BLaER1 (cell line): ENCODE measurements at regions not wholly inside any gene's neighbourhood (a gene's known extent, or its start where the extent isn't known, plus 50 kb on each side); places are given as distances from the start of the nearest gene placed in this dataset.
A peak's percentile ranks its signal among the peaks of the same experiment; 100 is the strongest.

Experiments used
- H3K27ac ChIP-seq: shearing (Covaris generic); formaldehyde crosslinking; 2 replicates; pipeline ENCODE4 v1.8.1; 2022
- H3K27me3 ChIP-seq: shearing (Covaris generic); formaldehyde crosslinking; 2 replicates; pipeline ENCODE4 v1.8.1; 2022
- H3K36me3 ChIP-seq: shearing (Covaris generic); formaldehyde crosslinking; 2 replicates; pipeline ENCODE4 v1.8.1; 2022
- H3K4me1 ChIP-seq: shearing (Covaris generic); formaldehyde crosslinking; 2 replicates; pipeline ENCODE4 v1.8.1; 2022
- H3K4me2 ChIP-seq: shearing (Covaris generic); formaldehyde crosslinking; 2 replicates; pipeline ENCODE4 v1.8.1; 2022
- H3K4me3 ChIP-seq: shearing (Covaris generic); formaldehyde crosslinking; 2 replicates; pipeline ENCODE4 v1.8.1; 2022
- H3K9ac ChIP-seq: shearing (Covaris generic); formaldehyde crosslinking; 2 replicates; pipeline ENCODE4 v1.8.1; 2022
- H3K9me3 ChIP-seq: shearing (Covaris generic); formaldehyde crosslinking; 2 replicates; pipeline ENCODE4 v1.8.1; 2022
- H4K20me1 ChIP-seq: shearing (Covaris generic); formaldehyde crosslinking; 2 replicates; pipeline ENCODE4 v1.8.1; 2022
- Cebpa-rat ChIP-seq: shearing (Covaris generic); IDR thresholded peaks from 2 replicates; pipeline ENCODE4 v1.8.1; 2022

DNA sequence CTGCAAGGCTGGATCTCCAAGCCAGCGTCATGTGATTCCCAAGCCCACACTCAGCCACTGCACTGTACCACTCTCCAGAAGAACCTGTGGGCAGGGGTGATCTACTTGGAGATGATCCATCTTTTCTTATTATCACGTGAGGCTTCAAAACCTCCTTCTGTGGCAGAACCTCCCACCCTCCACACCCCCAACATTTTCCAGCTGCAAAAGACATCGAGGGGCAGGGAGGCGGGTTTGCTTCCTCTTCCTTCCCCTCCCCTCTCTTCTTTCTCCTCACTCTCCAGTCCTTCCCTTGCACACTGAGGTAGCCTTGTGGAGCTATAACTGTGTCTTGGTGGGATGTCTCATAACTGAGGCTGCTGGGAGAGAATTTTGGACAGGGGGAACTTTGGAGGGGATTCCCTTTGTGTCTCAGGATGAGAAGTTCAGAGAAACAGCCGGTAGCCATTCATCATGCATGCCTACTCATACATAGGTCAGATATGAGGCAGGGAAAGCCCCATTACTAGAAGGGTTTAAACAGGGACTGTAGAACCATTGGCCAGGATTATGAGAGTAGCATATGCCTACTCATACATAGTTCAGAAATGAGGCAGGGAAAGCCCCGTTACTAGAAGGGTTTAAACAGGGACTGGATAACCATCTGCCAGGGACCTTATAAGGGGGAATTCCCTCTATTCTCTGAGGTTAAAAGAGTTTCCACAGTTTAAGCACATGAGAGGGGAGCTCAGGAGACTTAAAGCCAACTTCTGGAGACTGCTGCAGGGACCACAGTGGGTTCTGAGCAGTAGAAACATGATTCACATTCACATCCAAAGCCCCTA is 420.7 kb upstream of the CADM1 start:
- H3K27ac ChIP-seq = no peak overlapping the region
- H3K27me3 ChIP-seq = no peaks in the 10 kb centered on the region
- H3K36me3 ChIP-seq = no peaks in the 10 kb centered on the region
- peaks cover 13% of the 10 kb centered on the region for H3K4me1 ChIP-seq
- no peak overlapping the region for H3K4me2 ChIP-seq
- no peak overlapping the region for H3K4me3 ChIP-seq
- H4K20me1 ChIP-seq = no peaks in the 10 kb centered on the region
- H3K9me3 ChIP-seq = no peaks in the 10 kb centered on the region
- H3K9ac ChIP-seq = no peak overlapping the region
- no peak for TF ChIP-seq Cebpa-rat

- H4K20me1 ChIP-seq = no peaks in the 10 kb centered on the region
- H3K27me3 ChIP-seq = no peaks in the 10 kb centered on the region
- H3K4me1 ChIP-seq = peaks cover 10% of the 10 kb centered on the region
- H3K27ac ChIP-seq = no peak overlapping the region
- no peak overlapping the region for H3K9ac ChIP-seq
- no peak for TF ChIP-seq Cebpa-rat
- no peaks in the 10 kb centered on the region for H3K36me3 ChIP-seq
- H3K4me3 ChIP-seq = no peak overlapping the region
- H3K9me3 ChIP-seq = no peaks in the 10 kb centered on the region
- no peak overlapping the region for H3K4me2 ChIP-seq
These were observed 418.7 kb upstream of the CADM1 start for GRCh38 chr11:115922876-115923275.

- Histone ChIP-seq H4K20me1 (no peaks in the 10 kb centered on the region), H3K4me1 (peaks cover 10% of the 10 kb centered on the region), H3K27ac (no peak overlapping the region), H3K36me3 (no peaks in the 10 kb centered on the region), H3K27me3 (no peaks in the 10 kb centered on the region), H3K9ac (no peak overlapping the region), H3K4me2 (no peak overlapping the region), H3K4me3 (no peak overlapping the region), H3K9me3 (no peaks in the 10 kb centered on the region)
- TF ChIP-seq Cebpa-rat = no peak
These were observed 417.8 kb upstream of the CADM1 start for GRCh38 chr11:115921986-115922385.

- Histone ChIP-seq H3K4me3 (no peak overlapping the region), H3K27me3 (no peaks in the 10 kb centered on the region), H3K36me3 (no peaks in the 10 kb centered on the region), H3K4me2 (no peak overlapping the region), H3K9me3 (no peaks in the 10 kb centered on the region), H3K27ac (no peak overlapping the region), H3K4me1 (peaks cover 10% of the 10 kb centered on the region), H4K20me1 (no peaks in the 10 kb centered on the region), H3K9ac (no peak overlapping the region)
- no peak for TF ChIP-seq Cebpa-rat
These were observed 417.3 kb upstream of the CADM1 start for GRCh38 chr11:115921540-115921939.

DNA sequence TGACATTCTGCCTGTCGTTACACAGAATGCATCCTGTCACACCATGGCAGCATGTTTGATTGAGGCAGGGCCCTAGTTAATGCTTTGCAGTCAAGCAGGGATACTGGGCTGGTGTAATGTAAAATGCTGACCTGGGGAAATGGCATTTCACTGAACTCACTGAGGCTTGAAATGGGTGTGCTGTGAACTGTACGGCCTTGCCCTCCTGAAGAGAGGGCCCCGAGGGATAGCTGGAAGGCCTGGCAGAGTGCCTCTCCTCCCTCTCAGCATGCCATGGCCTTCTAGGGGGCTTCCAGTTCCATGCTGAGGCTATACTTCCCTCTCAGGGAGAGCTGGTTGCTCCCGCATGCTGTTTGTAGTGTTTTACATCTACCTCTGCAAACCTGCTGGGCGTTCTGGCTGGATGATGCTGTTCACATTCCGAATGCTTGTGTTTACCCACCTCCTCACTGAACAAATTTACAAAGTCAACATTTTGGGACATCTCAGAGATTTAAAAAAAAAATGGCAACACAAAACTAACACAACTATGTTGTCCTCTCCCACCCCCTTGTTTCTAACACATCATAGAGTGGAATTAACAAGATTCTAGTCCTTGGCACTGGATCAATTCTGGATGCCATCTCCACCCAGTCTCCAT is 416.7 kb upstream of the CADM1 start:
- H3K27me3 ChIP-seq = no peaks in the 10 kb centered on the region
- H3K9me3 ChIP-seq = no peaks in the 10 kb centered on the region
- no peaks in the 10 kb centered on the region for H3K36me3 ChIP-seq
- H3K9ac ChIP-seq = no peak overlapping the region
- H3K4me3 ChIP-seq = no peak overlapping the region
- no peaks in the 10 kb centered on the region for H4K20me1 ChIP-seq
- TF ChIP-seq Cebpa-rat = no peak
- H3K27ac ChIP-seq = no peak overlapping the region
- no peak overlapping the region for H3K4me2 ChIP-seq
- H3K4me1 ChIP-seq = peaks cover 10% of the 10 kb centered on the region

- Histone ChIP-seq H3K36me3 (no peaks in the 10 kb centered on the region), H4K20me1 (no peaks in the 10 kb centered on the region), H3K27me3 (no peaks in the 10 kb centered on the region), H3K9me3 (no peaks in the 10 kb centered on the region), H3K27ac (no peak overlapping the region), H3K4me2 (no peak overlapping the region), H3K4me3 (no peak overlapping the region), H3K9ac (no peak overlapping the region), H3K4me1 (peaks cover 10% of the 10 kb centered on the region)
- TF ChIP-seq Cebpa-rat = no peak
These were observed 415.9 kb upstream of the CADM1 start for GRCh38 chr11:115920092-115920461.

DNA sequence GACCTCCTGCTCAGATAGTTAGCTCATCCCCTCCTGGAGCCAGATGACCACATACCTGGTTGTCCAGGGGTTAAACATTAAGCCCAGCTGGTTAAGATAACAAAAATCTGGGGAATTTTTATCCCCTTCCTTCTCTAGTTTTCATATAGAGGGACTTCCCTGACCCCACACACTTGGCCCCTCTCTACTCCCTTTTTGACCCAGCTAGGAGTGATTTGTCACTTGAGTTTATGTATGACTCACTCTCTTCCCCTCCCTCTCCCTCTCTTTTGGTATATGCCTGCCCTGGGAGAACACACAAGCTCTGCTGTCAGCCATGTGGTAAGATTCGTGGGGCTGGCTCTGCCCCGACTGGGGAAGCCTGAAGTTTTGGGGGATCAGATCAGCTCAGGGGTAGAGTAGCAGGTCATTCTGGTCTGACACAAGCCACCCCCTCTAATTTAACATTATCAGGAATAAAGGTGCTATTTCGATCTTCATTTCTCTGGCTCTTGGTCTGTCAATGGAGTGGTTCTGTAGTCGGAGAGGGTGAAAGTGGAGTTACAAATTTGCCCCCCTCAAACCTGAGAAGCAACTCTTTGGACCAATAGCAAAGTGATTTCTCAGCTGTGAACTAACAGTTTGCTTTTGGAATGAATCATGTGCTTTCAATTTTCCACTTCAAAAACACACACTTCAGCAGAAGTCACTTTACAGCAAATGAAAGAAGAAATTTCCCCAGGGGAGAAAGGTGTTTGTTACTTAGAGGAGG is 415.3 kb upstream of the CADM1 start:
- H3K27ac ChIP-seq = no peak overlapping the region

DNA sequence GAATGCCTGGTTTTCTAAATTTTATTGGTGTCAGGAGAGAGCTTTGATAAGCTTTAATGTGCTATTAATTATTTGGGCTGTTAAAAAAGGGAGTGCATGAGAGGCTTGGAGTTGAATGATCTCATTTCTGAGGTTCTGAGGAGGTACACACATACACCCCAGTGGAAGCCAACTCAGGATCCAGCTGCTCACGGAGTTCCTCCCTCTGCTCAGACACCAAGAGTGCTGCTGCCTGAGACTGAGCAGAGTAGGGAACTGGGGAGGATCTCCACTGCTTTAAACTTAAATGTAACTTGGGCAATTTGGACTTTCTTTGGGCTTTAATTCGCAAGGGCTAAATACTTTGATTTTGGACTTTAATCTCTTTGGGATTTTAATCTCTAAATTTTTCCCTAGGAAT is 414.4 kb upstream of the CADM1 start:
- H3K9me3 ChIP-seq = no peaks in the 10 kb centered on the region
- H3K27ac ChIP-seq = no peak overlapping the region
- no peak overlapping the region for H3K9ac ChIP-seq
- peaks cover 10% of the 10 kb centered on the region for H3K4me1 ChIP-seq
- TF ChIP-seq Cebpa-rat = no peak
- no peaks in the 10 kb centered on the region for H3K36me3 ChIP-seq
- no peak overlapping the region for H3K4me3 ChIP-seq
- no peaks in the 10 kb centered on the region for H4K20me1 ChIP-seq
- no peak overlapping the region for H3K4me2 ChIP-seq
- H3K27me3 ChIP-seq = no peaks in the 10 kb centered on the region

More for the DNA sequence above, 415.3 kb upstream of the CADM1 start:
- H3K4me2 ChIP-seq = no peak overlapping the region
- no peak overlapping the region for H3K4me3 ChIP-seq
- no peaks in the 10 kb centered on the region for H3K9me3 ChIP-seq
- no peak overlapping the region for H3K9ac ChIP-seq
- TF ChIP-seq Cebpa-rat = no peak
- no peaks in the 10 kb centered on the region for H4K20me1 ChIP-seq
- H3K27me3 ChIP-seq = no peaks in the 10 kb centered on the region
- no peaks in the 10 kb centered on the region for H3K36me3 ChIP-seq
- H3K4me1 ChIP-seq = peaks cover 10% of the 10 kb centered on the region

GRCh38 chr11:115916608-115917007 is 412.4 kb upstream of the CADM1 start:
- Histone ChIP-seq H4K20me1 (no peaks in the 10 kb centered on the region), H3K4me2 (no peak overlapping the region), H3K27ac (no peak overlapping the region), H3K9me3 (no peaks in the 10 kb centered on the region), H3K4me3 (no peak overlapping the region), H3K4me1 (peaks cover 12% of the 10 kb centered on the region), H3K9ac (no peak overlapping the region), H3K36me3 (no peaks in the 10 kb centered on the region), H3K27me3 (no peaks in the 10 kb centered on the region)
- no peak for TF ChIP-seq Cebpa-rat

GRCh38 chr11:115912484-115912945 is 408.3 kb upstream of the CADM1 start:
- Histone ChIP-seq H3K27me3 (no peaks in the 10 kb centered on the region), H3K4me1 (peaks cover 8% of the 10 kb centered on the region), H3K4me3 (no peak overlapping the region), H3K27ac (no peak overlapping the region), H3K36me3 (no peaks in the 10 kb centered on the region), H3K9ac (no peak overlapping the region), H4K20me1 (no peaks in the 10 kb centered on the region), H3K4me2 (peak overlapping the region; percentile 7; the same call in 1 of the 2 replicates), H3K9me3 (no peaks in the 10 kb centered on the region)
- no peak for TF ChIP-seq Cebpa-rat
